Smooth muscle cell (in vitro differentiated cells): ENCODE measurements at regions not wholly inside any gene's neighbourhood (a gene's known extent, or its start where the extent isn't known, plus 50 kb on each side); places are given as distances from the start of the nearest gene placed in this dataset.

Experiments used
- DNase-seq: peaks from one replicate; lab custom pipeline; 2025; ENCODE audit not compliant: unreplicated experiment; lab: John Stamatoyannopoulos, UW
- H2AFZ ChIP-seq: fragments of 200-600 bp; sonication (generic); 2 replicates; pipeline ENCODE4 v1.6.0; 2016; ENCODE audit warnings: antibody characterized with exemption, low read depth, mild to moderate bottlenecking
- H3F3A ChIP-seq: fragments of 200-600 bp; sonication (generic); 2 replicates; pipeline ENCODE4 v1.6.0; 2017; ENCODE audit warnings: antibody characterized with exemption, low read depth
- H3K27ac ChIP-seq: fragments of 200-600 bp; sonication (generic); 2 replicates; pipeline ENCODE4 v1.5.1; 2016; ENCODE audit warnings: low read depth, mild to moderate bottlenecking
- H3K27me3 ChIP-seq: fragments of 200-600 bp; sonication (generic); 2 replicates; pipeline ENCODE4 v1.6.1; 2016; ENCODE audit warnings: low read depth, mild to moderate bottlenecking
- H3K36me3 ChIP-seq: fragments of 200-600 bp; sonication (generic); 2 replicates; pipeline ENCODE4 v1.5.1; 2016; ENCODE audit warnings: low read depth
- H3K4me1 ChIP-seq: fragments of 200-600 bp; sonication (generic); 2 replicates; pipeline ENCODE4 v1.5.1; 2016; ENCODE audit warnings: low read depth
- H3K4me2 ChIP-seq: fragments of 200-600 bp; sonication (generic); 2 replicates; pipeline ENCODE4 v1.6.0; 2016; ENCODE audit warnings: mild to moderate bottlenecking
- H3K4me3 ChIP-seq: fragments of 200-600 bp; sonication (generic); 2 replicates; pipeline ENCODE4 v1.5.1; 2016; ENCODE audit warnings: mild to moderate bottlenecking
- H3K79me2 ChIP-seq: fragments of 200-600 bp; sonication (generic); 2 replicates; pipeline ENCODE4 v1.6.0; 2016; ENCODE audit warnings: low read depth, mild to moderate bottlenecking
- H3K9ac ChIP-seq: fragments of 200-600 bp; sonication (generic); 2 replicates; pipeline ENCODE4 v1.6.0; 2016; ENCODE audit warnings: low read depth
- H3K9me3 ChIP-seq: fragments of 200-600 bp; sonication (generic); replicated peaks from 2 replicates; pipeline ENCODE4 v1.5.1; 2016; ENCODE audit warnings: low read depth
- H4K20me1 ChIP-seq: fragments of 200-600 bp; sonication (generic); 2 replicates; pipeline ENCODE4 v1.6.0; 2016; ENCODE audit warnings: low read depth
- CTCF ChIP-seq: fragments of 200-600 bp; sonication (generic); IDR thresholded peaks from 2 replicates; pipeline ENCODE4 v1.5.1; 2017; ENCODE audit warnings: borderline replicate concordance, mild to moderate bottlenecking, antibody characterized with exemption; ENCODE audit not compliant: insufficient read depth, poor library complexity, severe bottlenecking
- WGBS: methylation state at CpG from one replicate; pipeline ENCODE4 v1.1.7; 2016; ENCODE audit warnings: low lambda C conversion rate; 5-methylcytosine and 5-hydroxymethylcytosine counted together

DNA sequence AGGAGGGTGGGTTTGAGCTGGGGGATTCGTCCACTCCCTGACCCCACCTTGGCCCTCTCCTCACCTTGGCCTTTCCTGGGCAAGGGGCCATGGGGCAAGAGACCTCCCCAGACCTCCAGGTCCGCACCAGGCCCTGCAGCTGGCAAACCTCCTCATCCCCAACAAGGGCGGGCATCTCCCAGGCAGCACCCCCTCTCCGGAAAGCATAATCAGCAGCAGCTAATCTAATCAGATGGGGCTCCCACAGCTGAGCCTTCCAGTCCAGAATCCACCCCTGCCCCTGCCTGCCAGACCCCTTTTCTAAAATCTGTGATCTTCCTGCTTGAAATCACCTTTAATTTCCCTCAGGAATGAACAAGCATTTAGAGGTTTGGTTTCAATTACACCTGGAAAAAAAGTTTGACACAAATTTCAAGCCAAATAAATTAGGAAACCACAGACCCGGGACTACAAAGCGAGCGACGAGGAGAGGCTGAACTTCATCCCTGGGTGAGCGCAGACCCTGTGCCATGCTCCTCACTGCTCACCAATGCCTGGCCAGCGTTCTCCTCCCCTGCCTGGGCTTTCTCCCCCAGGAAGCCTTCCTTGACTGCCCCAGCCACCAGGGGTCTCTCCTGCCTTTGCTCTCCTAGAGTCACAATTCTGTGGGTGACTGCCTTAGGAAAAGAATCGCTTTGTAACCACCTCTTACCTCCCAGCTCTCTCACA is 143.0 kb upstream of the MYCN start:
- Histone ChIP-seq H3K27me3 (no peaks in the 10 kb centered on the region), H3K4me2 (no peak overlapping the region), H3K36me3 (no peaks in the 10 kb centered on the region), H2AFZ (no peak overlapping the region), H3F3A (no peaks in the 10 kb centered on the region), H4K20me1 (no peaks in the 10 kb centered on the region), H3K4me1 (no peaks in the 10 kb centered on the region), H3K4me3 (no peak overlapping the region), H3K9ac (no peak overlapping the region), H3K9me3 (no peaks in the 10 kb centered on the region), H3K27ac (no peak overlapping the region), H3K79me2 (no peaks in the 10 kb centered on the region)
- TF ChIP-seq CTCF: peak; percentile 7
- 78% methylated on average over 11 of the region's 11 CpGs for WGBS
- DNase-seq: no peak

GRCh38 chr2:15797939-15798281 is 142.4 kb upstream of the MYCN start:
- H3K9ac ChIP-seq: no peak overlapping the region
- H3F3A ChIP-seq: no peaks in the 10 kb centered on the region
- 83% methylated on average over 5 of the region's 5 CpGs for WGBS
- no peaks in the 10 kb centered on the region for H4K20me1 ChIP-seq
- H3K9me3 ChIP-seq: no peaks in the 10 kb centered on the region
- H3K27ac ChIP-seq: no peak overlapping the region
- H3K4me1 ChIP-seq: no peaks in the 10 kb centered on the region
- H3K36me3 ChIP-seq: no peaks in the 10 kb centered on the region
- no peaks in the 10 kb centered on the region for H3K27me3 ChIP-seq
- DNase-seq: no peak
- no peak for TF ChIP-seq CTCF
- H3K4me2 ChIP-seq: no peak overlapping the region
- no peak overlapping the region for H2AFZ ChIP-seq
- no peak overlapping the region for H3K4me3 ChIP-seq
- H3K79me2 ChIP-seq: no peaks in the 10 kb centered on the region

DNA sequence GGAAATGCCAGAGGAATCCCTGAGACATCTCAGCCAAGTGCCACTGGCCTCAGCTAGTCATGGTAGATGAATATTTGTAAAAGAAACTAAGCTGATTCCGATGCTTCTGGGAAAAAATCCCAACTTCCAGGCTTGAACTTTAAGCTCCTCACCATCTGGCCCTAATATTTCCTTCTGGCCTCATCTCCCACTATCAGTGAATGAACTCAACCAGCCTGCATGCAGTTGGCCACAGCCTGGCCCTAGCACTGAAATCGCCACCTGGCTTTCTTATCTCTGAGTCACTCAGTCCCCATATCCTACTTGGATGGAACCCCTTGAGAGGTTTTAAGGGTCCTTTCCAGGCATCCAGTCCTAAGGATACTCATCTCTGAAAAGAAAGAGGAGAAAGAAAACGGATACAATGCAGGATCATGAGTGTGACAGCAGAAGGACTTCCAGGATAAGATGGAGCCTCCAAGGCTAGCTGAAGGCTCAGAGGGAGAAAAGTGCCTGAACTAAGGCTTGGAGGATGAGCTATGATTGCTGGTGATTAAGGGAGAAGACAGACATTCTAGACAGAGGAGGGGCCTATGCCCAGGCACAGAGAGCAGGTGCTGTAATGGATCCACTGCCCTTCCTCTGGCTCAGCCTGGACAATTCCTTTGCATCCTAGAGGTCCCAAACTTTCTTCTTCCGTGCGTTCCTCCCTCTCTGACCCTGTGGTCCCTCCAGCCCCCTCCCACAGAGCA is 141.5 kb upstream of the MYCN start:
- Histone ChIP-seq H4K20me1 (no peaks in the 10 kb centered on the region), H3K27ac (no peak overlapping the region), H3K4me1 (no peaks in the 10 kb centered on the region), H3K4me2 (no peak overlapping the region), H3K27me3 (no peaks in the 10 kb centered on the region), H3K4me3 (no peak overlapping the region), H3F3A (no peaks in the 10 kb centered on the region), H2AFZ (no peak overlapping the region), H3K36me3 (no peaks in the 10 kb centered on the region), H3K79me2 (no peaks in the 10 kb centered on the region), H3K9ac (no peak overlapping the region), H3K9me3 (no peaks in the 10 kb centered on the region)
- no peak for TF ChIP-seq CTCF
- 72% methylated on average over 5 of the region's 5 CpGs for WGBS
- DNase-seq: no peak

DNA sequence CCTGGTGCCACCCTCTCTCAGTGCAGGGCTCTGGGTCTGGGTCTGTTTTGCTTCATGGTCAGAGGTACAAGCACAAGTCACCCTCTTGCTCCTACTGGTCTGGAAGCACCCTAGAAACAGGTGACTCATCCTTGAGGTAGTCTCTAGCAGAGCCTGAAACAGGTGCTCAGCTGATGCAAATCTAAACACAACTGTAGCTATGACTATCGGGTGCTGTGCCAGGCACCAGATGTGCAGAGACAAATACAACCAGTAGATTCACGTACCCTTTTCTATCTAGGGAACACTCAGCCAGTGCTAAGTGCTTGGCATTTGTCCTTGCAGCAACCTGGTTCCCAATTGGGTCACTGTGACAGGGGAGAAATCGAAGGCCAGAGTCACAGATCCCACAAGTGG is 140.9 kb upstream of the MYCN start:
- Histone ChIP-seq H3K27me3 (no peaks in the 10 kb centered on the region), H3K27ac (no peak overlapping the region), H3K4me1 (no peaks in the 10 kb centered on the region), H3K9me3 (no peaks in the 10 kb centered on the region), H2AFZ (no peak overlapping the region), H3K79me2 (no peaks in the 10 kb centered on the region), H3F3A (no peaks in the 10 kb centered on the region), H3K4me3 (no peak overlapping the region), H3K4me2 (no peak overlapping the region), H4K20me1 (no peaks in the 10 kb centered on the region), H3K9ac (no peak overlapping the region), H3K36me3 (no peaks in the 10 kb centered on the region)
- no peak for TF ChIP-seq CTCF
- no peak for DNase-seq
- WGBS: 90% methylated on average over 3 of the region's 3 CpGs
